ENCODE measurements at regions not wholly inside any gene's neighbourhood (a gene's known extent, or its start where the extent isn't known, plus 50 kb on each side); places are given as distances from the start of the nearest gene placed in this dataset.
"Not testable (repeated sequence)": the region's sequence is repeated elsewhere in the genome, so short reads cannot be mapped to it uniquely, and the experiment has no call there.

DNA sequence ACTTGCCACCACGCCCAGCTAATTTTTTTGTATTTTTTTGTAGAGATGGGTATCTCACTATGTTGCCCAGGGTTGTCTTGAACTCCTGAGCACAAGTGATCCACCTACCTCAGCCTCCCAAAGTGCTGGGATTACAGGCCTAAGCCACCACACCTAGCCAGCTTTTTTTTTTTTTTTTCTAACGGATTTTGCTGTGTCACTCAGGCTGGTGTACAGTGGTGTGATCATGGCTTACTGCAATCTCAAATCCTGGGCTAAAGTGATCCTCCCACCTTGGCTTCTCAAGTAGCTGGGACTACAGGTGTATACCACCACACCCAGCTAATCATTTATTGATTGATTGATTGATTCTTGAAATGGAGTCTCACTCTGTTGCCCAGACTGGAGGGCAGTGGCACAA, 106.0 kb upstream of the TRIM24 start:
- in situ Hi-C loops (cut with MboI; ENCODE audit: low sequenced_read_pairs in 4 of 4) (no loop called here), intact Hi-C loops (cut with DNase I; ENCODE audit: low total_unique reads) (no loop called here)
- no peaks in the 10 kb centered on the region for H3K9me3 ChIP-seq
- H3K27me3 ChIP-seq: no peaks in the 10 kb centered on the region
- H3K36me3 ChIP-seq: no peaks in the 10 kb centered on the region
- DNase-seq: no peak
- ATAC-seq: no peak
- TF ChIP-seq POLR2A (IDR thresholded peaks at IDR 0.05): no peak
- TF ChIP-seq, protein P1, sequence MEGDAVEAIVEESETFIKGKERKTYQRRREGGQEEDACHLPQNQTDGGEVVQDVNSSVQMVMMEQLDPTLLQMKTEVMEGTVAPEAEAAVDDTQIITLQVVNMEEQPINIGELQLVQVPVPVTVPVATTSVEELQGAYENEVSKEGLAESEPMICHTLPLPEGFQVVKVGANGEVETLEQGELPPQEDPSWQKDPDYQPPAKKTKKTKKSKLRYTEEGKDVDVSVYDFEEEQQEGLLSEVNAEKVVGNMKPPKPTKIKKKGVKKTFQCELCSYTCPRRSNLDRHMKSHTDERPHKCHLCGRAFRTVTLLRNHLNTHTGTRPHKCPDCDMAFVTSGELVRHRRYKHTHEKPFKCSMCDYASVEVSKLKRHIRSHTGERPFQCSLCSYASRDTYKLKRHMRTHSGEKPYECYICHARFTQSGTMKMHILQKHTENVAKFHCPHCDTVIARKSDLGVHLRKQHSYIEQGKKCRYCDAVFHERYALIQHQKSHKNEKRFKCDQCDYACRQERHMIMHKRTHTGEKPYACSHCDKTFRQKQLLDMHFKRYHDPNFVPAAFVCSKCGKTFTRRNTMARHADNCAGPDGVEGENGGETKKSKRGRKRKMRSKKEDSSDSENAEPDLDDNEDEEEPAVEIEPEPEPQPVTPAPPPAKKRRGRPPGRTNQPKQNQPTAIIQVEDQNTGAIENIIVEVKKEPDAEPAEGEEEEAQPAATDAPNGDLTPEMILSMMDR (IDR thresholded peaks at IDR 0.05 in 4 of 5, conservative IDR thresholded peaks at IDR 0.05 in 1 of 5): no peak
- H3K4me3 ChIP-seq: no peak overlapping the region
- H3K4me1 ChIP-seq: no peaks in the 10 kb centered on the region
- no peak overlapping the region for H3K27ac ChIP-seq

DNA sequence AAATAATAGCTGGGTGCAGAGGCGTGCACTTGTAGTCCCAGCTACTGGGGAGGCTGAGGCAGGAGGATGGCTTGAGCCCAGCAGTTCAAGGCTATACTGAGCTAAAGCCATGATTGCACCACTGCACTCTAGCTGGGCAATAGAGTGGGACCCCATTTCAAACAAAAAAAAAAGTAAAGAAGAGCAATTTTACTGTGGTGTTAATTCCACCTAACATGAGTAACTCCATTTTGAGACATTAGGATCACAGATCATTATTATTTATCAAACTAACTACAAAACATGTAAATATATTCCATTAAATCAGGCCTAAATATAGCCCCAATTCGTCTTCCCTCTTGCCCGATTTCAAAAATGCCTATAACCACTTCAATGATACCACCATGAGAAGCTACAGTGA, 104.8 kb upstream of the TRIM24 start:
- in situ Hi-C loops (cut with MboI; ENCODE audit: low sequenced_read_pairs in 4 of 4) (no loop called here), intact Hi-C loops (cut with DNase I; ENCODE audit: low total_unique reads) (no loop called here)
- H3K9me3 ChIP-seq: no peaks in the 10 kb centered on the region
- no peak overlapping the region for H3K27ac ChIP-seq
- no peaks in the 10 kb centered on the region for H3K27me3 ChIP-seq
- H3K36me3 ChIP-seq: no peaks in the 10 kb centered on the region
- H3K4me1 ChIP-seq: no peaks in the 10 kb centered on the region
- no peak for ATAC-seq
- H3K4me3 ChIP-seq: no peak overlapping the region
- no peak for DNase-seq
- TF ChIP-seq POLR2A (IDR thresholded peaks at IDR 0.05): no peak
- TF ChIP-seq, protein P1 (IDR thresholded peaks at IDR 0.05 in 4 of 5, conservative IDR thresholded peaks at IDR 0.05 in 1 of 5): no peak

DNA sequence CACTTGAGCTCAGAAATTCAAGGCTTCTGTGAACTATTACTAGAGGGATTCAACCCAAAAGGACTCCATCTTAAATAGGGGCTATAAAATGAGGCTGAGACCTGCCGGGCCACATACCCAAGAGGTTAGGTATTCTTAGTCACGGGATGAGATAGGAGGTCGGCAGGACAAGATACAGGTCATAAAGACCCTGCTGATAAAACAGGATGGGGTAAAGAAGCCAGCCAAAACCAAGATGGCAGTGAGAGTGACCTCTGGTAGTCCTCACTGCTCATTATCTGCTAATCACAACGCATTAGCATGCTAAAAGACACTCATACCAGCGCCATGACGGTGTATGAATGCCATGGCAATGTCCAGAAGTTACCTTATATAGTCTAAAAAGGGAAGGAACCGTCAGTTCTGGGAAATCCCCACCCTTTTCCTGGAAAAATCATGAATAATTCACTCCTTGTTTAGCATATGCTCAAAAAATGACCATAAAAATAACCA, 101.2 kb upstream of the TRIM24 start:
- ATAC-seq (no peak), DNase-seq (no peak)
- H3K27ac ChIP-seq: no peak overlapping the region
- TF ChIP-seq, protein P1 (IDR thresholded peaks at IDR 0.05 in 4 of 5, conservative IDR thresholded peaks at IDR 0.05 in 1 of 5): no peak
- no peak for TF ChIP-seq POLR2A (IDR thresholded peaks at IDR 0.05)
- H3K27me3 ChIP-seq: no peaks in the 10 kb centered on the region
- in situ Hi-C loops (cut with MboI; ENCODE audit: low sequenced_read_pairs in 4 of 4) (no loop called here), intact Hi-C loops (cut with DNase I; ENCODE audit: low total_unique reads) (no loop called here)
- H3K9me3 ChIP-seq: no peaks in the 10 kb centered on the region
- no peaks in the 10 kb centered on the region for H3K4me1 ChIP-seq
- H3K36me3 ChIP-seq: no peaks in the 10 kb centered on the region
- H3K4me3 ChIP-seq: no peak overlapping the region

DNA sequence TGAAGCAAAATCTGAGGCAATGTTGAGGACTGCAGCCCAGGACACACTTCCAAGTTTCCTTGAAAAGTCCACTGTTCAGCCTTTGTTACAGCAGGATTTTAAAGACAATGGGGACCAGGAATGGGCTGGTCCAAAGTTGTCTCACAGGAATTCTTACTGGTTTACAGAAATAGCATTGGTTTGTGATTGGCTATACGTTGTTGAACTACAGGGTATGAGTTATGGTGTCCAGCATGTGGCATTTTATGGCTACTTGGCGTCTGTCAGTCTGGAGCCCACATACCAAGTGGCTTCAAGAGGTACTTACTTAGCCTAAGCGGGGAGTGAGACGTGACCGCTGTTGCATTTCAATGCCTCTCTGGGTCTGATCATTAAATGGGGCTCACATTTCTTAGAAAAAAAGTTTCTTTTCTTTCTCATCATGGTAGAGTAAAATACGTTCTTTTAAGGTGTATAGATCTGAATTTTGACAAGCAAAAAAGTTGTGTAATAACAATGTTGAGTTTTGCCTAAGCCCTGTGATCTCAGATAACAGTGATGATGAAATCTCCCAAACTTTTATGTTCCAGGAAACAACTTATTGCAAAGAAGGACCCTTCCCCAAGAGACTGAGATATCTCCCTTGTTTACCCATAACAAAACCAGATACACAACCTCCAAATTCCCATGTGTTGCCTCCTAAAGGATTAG, 100.0 kb upstream of the TRIM24 start:
- DNase-seq (no peak), ATAC-seq (no peak)
- Histone ChIP-seq H3K36me3 (no peaks in the 10 kb centered on the region), H3K4me1 (no peaks in the 10 kb centered on the region), H3K4me3 (no peak overlapping the region), H3K27ac (no peak overlapping the region), H3K9me3 (no peaks in the 10 kb centered on the region), H3K27me3 (no peaks in the 10 kb centered on the region)
- TF ChIP-seq, protein P1 (IDR thresholded peaks at IDR 0.05 in 4 of 5, conservative IDR thresholded peaks at IDR 0.05 in 1 of 5): no peak
- TF ChIP-seq POLR2A (IDR thresholded peaks at IDR 0.05): no peak
- in situ Hi-C loops (cut with MboI; ENCODE audit: low sequenced_read_pairs in 4 of 4) (no loop called here), intact Hi-C loops (cut with DNase I; ENCODE audit: low total_unique reads) (no loop called here)

DNA sequence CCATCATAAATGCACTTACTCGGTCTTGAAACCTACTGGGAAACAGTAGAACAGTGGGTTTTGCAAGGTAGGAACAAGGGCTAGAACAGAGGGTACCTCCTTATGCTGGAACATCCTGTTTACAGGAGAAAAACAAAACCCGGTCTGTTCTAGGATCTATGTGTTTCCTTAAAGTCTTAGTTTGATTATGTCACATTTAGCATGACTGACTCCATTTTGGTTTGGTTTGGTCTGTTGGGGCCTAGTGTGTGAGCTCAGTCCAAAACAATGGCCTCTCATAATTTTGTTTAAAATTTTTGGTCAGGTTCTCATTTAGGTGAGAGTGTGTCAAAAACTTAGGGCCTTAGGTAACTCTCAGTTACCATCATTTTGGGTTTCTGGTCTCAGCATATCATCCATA, 96.3 kb upstream of the TRIM24 start:
- no peak overlapping the region for H3K27ac ChIP-seq
- intact Hi-C loops (cut with DNase I; ENCODE audit: low total_unique reads) (no loop called here), in situ Hi-C loops (cut with MboI; ENCODE audit: low sequenced_read_pairs in 4 of 4) (no loop called here)
- no peak for DNase-seq
- H3K36me3 ChIP-seq: no peaks in the 10 kb centered on the region
- ATAC-seq: no peak
- TF ChIP-seq POLR2A (IDR thresholded peaks at IDR 0.05): no peak
- TF ChIP-seq, protein P1 (IDR thresholded peaks at IDR 0.05 in 4 of 5, conservative IDR thresholded peaks at IDR 0.05 in 1 of 5): no peak
- H3K4me3 ChIP-seq: no peak overlapping the region
- no peaks in the 10 kb centered on the region for H3K27me3 ChIP-seq
- H3K9me3 ChIP-seq: no peaks in the 10 kb centered on the region
- no peaks in the 10 kb centered on the region for H3K4me1 ChIP-seq

DNA sequence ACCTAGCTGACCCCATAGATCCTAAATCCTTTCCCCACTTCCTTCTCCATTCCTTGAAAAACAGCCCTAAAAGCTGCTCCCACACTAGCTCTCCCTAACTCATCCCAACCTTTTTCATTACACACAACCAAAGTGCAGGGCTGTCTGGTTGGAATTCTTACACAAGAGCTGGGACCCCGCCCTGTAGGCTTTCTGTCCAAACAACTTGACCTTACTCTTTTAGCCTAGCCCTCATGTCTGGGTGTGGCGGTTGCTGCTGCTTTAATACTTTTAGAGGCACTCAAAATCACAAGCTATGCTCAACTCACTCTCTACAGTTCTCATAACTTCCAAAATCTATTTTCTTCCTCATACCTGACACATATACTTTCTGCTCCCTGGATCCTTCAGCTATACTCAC, 93.9 kb upstream of the TRIM24 start:
- DNase-seq; H3K27me3 ChIP-seq; H3K4me1 ChIP-seq; intact Hi-C loops (cut with DNase I; ENCODE audit: low total_unique reads); H3K9me3 ChIP-seq; H3K4me3 ChIP-seq; ATAC-seq; H3K27ac ChIP-seq; H3K36me3 ChIP-seq; in situ Hi-C loops (cut with MboI; ENCODE audit: low sequenced_read_pairs in 4 of 4): not testable (repeated sequence)

DNA sequence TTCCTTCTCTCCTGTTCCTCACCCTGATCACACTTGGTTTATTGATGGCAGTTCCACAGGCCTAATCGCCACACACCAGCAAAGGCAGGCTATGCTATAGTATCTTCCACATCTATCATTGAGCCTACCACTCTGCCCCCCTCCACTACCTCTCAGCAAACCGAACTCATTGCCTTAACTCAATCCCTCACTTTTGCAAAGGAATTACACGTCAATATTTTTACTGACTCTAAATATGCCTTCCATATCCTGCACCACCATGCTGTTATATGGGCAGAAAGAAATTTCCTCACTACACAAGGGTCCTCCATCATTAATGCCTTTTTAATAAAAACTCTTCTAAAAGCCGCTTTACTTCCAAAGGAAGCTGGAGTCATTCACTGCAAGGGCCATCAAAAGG, 93.4 kb upstream of the TRIM24 start:
- in situ Hi-C loops (cut with MboI; ENCODE audit: low sequenced_read_pairs in 4 of 4); H3K4me1 ChIP-seq; H3K4me3 ChIP-seq; H3K27ac ChIP-seq; H3K36me3 ChIP-seq; ATAC-seq; DNase-seq; H3K9me3 ChIP-seq; H3K27me3 ChIP-seq; intact Hi-C loops (cut with DNase I; ENCODE audit: low total_unique reads): not testable (repeated sequence)
